HuH-7.5 (cell line): ENCODE measurements at regions not wholly inside any gene's neighbourhood (a gene's known extent, or its start where the extent isn't known, plus 50 kb on each side); places are given as distances from the start of the nearest gene placed in this dataset.
"Not testable (repeated sequence)": the region's sequence is repeated elsewhere in the genome, so short reads cannot be mapped to it uniquely, and the experiment has no call there.

ENCODE experiments used
- DNase-seq: peaks from one replicate; pipeline ENCODE4 v3.0.0; 2011; ENCODE audit warnings: low spot score

- DNase-seq: no peak
Measured at GRCh38 chr12:60714141-60714900, 1118.5 kb downstream of the SLC16A7 start.

- DNase-seq: no peak
Measured at GRCh38 chr12:60724475-60724874, 1128.6 kb downstream of the SLC16A7 start.

- no peak for DNase-seq
Measured at GRCh38 chr12:60724984-60725383, 1129.2 kb downstream of the SLC16A7 start.

GRCh38 chr12:60752589-60752988 lies 1156.8 kb downstream of the SLC16A7 start:
- no peak for DNase-seq

DNA sequence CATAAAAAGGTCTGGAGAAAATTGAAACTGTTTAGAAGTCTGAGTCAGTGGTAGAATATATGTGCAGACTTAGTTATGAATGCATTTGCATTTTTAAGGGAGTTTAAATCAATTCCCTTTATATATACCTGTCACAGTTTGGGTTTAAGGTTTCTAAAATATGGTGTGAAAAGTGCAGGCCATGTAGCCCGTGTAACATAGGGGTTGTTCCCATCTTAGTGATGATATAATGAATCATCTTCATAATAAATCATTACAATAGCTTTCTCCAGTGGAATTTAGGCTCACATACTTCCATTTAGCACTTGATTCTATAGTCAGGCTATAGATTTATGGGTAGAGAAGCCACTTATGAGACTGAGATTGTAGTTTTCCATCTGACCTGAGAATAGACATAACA lies 1162.4 kb downstream of the SLC16A7 start:
- DNase-seq: no peak

DNA sequence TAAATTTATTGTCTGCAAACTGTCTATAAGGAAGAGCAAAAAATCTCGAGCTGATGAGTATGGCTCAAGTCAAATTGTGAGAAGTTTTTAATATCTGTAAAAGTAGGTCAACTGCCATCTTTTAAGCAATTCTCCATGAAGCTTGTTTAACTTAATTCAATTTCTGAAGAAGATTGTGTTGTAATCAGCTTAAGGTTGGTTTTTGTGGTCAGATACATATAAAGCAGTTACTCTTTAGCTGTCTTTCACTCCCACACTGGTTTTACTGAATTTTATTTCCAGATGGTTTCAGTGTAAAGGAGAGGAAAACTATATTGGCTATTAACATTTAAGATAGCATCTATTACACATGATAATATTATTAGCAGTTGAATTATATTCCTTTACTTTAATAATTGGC lies 1165.1 kb downstream of the SLC16A7 start:
- DNase-seq: no peak

GRCh38 chr12:60801166-60801565 lies 1205.3 kb downstream of the SLC16A7 start:
- DNase-seq: not testable (repeated sequence)

DNA sequence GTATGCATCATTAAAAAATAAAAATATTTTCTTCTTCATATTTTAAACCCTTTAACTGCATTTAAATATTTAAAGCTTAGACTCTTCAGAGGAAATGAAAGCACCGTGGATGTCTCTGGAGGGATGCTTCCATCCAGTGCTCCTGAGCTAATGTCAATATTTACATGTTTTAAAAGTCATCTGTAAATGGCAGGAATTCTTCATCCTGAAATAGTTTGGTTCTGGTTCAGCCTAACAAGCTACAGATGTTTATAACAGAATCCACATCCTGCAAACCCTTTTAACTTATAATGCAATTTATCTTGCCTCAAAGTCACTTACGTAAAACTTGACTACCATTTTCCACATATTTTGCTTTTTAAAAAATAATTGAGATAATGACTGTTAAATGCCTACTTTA lies 1207.3 kb downstream of the SLC16A7 start:
- DNase-seq: no peak

- DNase-seq: no peak
Measured at GRCh38 chr12:60805364-60805763, 1209.5 kb downstream of the SLC16A7 start.

- DNase-seq: no peak
Measured at GRCh38 chr12:60819794-60820193, 1224.0 kb downstream of the SLC16A7 start.

DNA sequence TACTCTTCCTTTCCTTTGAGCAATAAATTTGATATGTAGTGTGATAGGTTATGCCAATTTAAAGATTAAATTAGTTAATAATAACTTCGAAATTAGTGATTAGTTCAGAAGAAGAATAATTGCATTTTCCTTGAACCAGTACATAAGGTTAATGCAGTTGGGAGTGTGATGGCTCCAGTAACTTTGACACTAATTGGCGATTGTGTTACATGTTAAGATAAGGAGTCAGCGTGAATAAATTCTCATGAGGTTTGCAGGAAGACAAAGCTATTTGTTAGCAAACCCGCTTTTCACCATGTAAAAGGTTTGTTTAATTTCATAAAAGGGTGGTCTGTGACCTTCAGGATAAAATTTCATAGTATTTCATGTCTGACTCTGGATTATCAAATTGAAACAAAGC lies 1226.8 kb downstream of the SLC16A7 start:
- no peak for DNase-seq

DNA sequence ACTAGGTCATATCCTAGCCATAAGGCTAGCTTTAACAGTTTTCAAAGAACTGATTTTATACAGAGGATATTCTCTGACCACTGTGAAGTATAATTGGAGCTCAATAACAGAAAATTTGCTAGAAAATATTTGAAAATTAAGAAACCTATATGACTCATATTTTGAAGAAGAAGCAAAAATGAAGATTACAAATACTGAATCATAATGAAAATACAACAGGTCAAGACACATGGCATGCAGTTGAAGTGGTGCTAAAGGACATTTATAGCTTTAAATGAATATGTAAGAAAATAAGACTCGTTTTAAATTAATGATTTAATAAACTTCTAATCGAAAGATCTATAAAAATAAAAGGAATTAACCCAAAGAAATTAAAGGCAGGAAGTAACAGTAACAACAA lies 1234.6 kb downstream of the SLC16A7 start:
- DNase-seq: no peak

DNA sequence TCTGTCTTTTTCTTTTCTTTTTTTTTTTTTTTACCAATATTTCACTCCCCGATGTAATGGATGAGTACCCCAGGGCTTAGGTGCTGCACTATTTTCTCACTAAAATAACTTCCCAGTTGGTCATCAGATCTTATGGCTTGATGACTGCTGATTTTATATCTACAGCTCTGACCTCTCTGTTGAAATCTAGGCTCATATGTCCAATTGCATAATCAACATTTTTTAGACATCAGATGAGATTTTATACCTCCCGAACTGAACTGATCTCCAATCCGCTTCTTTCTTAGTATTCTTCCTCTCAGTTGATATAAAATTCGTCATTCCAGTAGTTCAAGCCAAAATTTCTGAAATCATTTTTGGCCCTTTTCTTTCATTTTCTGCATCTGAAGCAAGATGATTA lies 1236.5 kb downstream of the SLC16A7 start:
- DNase-seq: no peak

- DNase-seq: no peak
Measured at GRCh38 chr12:60834372-60834771, 1238.5 kb downstream of the SLC16A7 start.

DNA sequence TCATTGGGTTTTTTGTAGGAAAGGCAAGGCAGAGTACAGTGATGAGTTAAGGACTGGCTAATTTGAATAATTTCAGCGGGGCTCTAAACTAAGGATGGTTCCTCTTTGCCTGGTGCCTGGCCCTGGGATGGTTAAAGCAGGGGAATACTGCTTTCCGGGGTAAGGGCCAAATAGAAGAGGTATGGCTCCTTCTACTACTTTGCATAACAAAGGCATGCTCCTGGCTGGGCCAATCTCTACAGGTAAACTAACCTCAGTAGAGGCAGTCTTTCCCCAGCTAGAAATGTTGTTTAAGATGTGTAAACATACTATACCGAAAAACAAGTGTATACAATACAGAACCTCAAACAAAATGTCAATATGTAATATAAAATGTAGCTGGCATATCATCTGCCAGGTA lies 1239.0 kb downstream of the SLC16A7 start:
- DNase-seq: no peak

- DNase-seq: no peak
Measured at GRCh38 chr12:60836651-60837050, 1240.8 kb downstream of the SLC16A7 start.

DNA sequence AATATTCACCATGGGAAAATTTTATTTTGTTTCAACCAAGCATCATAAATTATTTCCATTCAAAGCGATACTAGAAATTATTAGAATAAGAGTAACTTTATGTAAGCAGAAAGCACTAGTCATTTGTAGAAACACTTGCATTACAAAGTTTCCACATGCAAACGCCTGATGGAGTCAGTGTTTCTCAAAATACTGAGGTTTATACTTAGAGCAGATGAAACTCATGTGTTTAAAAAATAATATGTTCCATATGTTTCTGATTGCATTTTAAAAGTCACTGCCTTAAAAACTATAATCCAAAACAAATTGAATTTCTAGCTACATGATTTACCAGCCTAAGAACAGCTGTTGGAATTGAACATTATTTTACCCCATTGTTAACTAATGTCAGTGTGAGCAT lies 1246.4 kb downstream of the SLC16A7 start:
- DNase-seq: no peak

GRCh38 chr12:60844101-60844500 lies 1248.3 kb downstream of the SLC16A7 start:
- DNase-seq: no peak

GRCh38 chr12:60844875-60845274 lies 1249.0 kb downstream of the SLC16A7 start:
- DNase-seq: no peak

- no peak for DNase-seq
Measured at GRCh38 chr12:60845696-60846095, 1249.9 kb downstream of the SLC16A7 start.

GRCh38 chr12:60847281-60847680 lies 1251.5 kb downstream of the SLC16A7 start:
- no peak for DNase-seq

- DNase-seq: no peak
Measured at GRCh38 chr12:60849723-60850122, 1253.9 kb downstream of the SLC16A7 start.

DNA sequence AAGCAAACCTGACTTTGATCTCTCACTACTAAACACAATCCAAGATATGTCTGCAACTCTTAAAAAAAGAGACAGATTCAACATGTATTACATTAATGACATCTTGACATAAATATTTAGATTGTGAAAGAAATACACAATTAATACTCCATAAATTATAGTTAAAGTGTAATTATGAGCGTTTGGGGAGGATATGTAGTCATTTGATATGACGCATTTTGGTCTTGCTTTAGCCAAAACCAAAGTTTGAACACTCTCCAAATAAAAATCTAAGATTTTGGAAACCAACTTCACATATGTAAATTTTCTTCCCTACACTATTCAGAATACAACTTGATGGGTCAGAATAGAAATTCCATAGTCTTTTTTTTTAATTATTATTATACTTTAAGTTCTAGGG lies 1257.6 kb downstream of the SLC16A7 start:
- DNase-seq: no peak

- DNase-seq: no peak
Measured at GRCh38 chr12:60863421-60863820, 1267.6 kb downstream of the SLC16A7 start.
